ENCODE measurements at regions not wholly inside any gene's neighbourhood (a gene's known extent, or its start where the extent isn't known, plus 50 kb on each side); places are given as distances from the start of the nearest gene placed in this dataset.

DNA sequence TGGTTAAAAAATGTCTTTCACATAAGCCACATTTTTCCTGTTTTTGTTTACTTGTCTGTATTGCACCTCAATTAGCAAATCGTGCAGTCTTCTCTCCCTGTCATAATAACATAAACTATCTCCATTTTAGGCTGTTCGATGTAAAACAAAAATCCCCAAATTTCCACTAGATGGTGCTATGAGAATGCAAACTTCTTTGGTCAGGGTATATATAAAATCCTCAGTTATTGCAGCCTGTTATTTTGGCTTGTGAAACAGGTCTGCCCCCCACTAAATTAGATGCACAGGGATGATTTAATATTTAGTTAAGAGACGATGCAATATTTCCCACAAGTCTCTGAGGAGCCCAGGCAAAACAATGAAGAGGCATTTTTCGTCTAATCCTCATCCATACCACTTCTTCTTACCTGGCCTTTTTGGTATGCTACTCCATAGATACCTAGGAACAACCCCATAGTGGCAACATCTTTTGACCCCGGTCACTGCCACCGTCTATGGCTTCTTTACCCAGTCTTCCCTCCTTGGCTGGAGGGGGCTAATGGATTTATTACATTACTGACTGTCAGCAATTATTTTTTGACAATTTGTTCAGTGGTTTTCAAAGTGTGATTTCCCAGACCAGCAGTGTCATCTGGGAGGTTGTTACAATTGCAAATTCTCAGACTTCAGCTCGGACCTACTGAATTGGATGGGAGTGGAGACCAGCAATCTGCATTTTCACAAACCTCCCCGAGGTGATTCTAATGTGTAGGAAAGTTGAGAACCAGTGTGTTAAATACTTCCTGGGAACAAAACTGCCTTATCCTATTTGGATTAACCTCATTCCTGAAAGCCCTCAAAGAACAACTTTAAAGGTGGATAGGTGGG is 117.4 kb upstream of the CWC22 start:
- DNase-seq, result peak; percentile 64

GRCh38 chr2:180122874-180123273 is 115.8 kb upstream of the CWC22 start:
- DNase-seq, result peak; percentile 28

DNA sequence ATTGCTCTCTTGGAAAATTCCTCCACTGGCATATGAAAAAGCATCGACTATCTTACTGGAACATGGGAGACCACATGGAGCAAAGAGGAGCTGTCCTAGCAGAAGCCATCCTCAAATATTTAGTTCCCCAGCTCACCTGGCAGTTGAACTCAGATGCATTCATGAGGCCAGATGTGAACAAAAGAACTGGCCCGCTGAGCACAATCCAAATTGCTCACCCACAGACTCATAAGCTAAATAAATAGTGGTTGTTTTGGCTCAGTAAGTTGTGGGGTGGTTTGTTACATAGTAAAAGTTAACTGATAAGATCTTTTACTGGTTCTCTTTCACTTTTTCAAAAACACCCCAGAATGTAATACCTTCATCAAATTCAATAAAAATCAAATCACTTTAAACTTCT is 108.6 kb upstream of the CWC22 start:
- DNase-seq, result no peak

GRCh38 chr2:180115269-180115668 is 108.2 kb upstream of the CWC22 start:
- no peak for DNase-seq

GRCh38 chr2:180111901-180112300 is 104.8 kb upstream of the CWC22 start:
- no peak for DNase-seq

- no peak for DNase-seq
Measured at GRCh38 chr2:180110469-180110868, 103.4 kb upstream of the CWC22 start.

- peak; percentile 41 for DNase-seq
Measured at GRCh38 chr2:180101846-180102245, 94.7 kb upstream of the CWC22 start.

DNA sequence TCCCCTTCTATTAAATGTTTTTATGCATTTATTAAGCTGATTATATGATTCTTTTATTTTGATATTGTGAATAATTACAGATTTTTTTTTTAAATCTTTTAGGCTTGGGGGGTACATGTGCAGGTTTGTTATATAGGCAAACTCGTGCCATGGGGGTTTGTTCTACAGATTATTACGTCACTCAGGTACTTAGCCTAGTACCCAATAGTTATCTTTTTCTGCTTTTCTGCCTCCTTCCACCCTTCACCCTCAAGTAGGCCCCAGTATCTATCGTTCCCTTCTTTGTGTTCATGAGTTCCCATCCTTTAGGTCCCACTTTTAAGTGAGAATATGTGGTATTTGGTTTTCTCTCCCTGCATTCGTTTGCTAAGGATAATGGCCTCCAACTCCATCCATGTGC is 92.2 kb upstream of the CWC22 start:
- no peak for DNase-seq

DNA sequence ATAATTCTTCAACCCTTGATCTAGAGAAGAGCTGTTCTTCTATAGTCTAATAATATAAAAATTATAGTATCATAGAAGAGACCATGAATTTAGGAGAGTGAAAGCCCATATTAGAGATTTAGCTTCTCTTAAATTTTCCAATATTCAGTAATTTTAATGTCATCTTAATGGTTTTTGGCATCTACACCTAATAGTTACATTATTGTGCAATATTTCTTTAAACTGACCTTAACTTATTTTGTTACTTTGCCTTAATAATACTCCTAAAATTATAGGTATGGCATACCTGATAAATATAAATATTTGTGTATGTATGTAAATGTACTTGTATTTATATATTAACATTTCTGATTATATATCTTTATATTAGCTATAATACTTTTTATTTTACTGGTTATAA is 78.0 kb upstream of the CWC22 start:
- no peak for DNase-seq

- peak; percentile 20 for DNase-seq
Measured at GRCh38 chr2:180077295-180077906, 70.3 kb upstream of the CWC22 start.

GRCh38 chr2:180075870-180076269 is 68.8 kb upstream of the CWC22 start:
- DNase-seq, result no peak

GRCh38 chr2:180071797-180072196 is 64.7 kb upstream of the CWC22 start:
- DNase-seq, result no peak

DNA sequence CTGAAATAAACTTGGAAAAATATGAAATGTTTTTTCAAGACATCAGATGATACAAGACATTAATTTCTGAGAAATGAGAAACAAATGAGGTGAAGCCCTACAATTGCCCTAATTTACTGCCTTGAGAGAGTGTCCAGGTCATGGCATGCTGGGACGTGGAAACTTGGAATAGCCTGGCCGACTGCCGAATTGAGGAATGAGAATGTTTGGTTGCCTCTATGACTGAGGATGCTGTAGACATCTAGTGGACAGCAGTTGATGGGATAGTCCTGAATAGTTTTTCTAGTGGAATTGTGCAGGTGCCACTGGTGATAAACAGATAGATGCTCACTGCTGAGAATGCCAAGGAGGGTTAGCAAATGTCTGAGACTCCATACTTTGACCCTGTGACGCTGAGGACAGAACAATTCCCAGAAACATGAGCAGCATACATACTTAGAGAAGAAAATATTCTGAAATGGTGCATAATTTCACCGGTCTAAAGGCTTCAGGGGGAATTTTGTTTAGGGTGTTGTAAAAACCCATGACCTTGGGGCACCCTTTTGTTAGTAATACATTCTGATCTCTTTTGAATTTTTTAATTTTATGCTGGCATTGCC is 56.5 kb upstream of the CWC22 start:
- DNase-seq, result no peak

DNA sequence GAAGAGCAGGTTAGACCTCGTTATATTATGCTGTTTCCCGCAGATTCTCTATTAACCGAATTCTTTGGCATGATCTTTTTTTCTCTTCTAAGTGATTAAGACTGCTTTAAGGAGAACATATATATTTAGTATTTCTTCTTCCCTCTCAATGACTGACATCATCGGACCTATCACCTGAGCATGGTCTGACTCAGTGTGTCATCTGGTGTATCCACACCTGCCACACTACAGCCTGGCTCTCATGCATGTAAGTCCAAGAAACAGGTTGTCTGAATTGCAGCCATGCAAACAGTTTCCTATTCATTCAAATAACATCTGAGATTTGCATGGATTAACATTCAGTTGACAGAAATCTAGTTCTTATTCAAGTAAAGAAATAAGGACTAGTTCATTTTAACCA is 55.1 kb upstream of the CWC22 start:
- no peak for DNase-seq

DNA sequence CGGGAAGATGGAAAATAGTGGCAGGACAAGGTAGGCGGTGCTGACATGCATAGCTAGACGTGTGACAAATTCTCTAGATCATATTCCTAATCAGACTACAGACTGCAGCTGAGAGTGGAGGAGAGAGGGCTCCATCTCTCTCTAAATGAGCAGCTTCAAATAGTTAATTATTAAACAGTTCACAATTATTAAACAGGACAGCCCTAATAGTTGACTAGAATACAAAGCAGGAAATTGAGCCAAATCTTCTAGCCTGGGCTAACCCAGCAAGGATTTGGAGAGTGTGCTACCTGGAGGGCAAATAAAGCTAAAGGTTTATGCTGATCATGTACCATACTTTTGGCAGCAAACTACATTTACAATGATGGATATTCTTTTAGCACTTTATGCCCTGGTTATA is 54.4 kb upstream of the CWC22 start:
- no peak for DNase-seq

GRCh38 chr2:180061085-180061484 is 54.0 kb upstream of the CWC22 start:
- no peak for DNase-seq

DNA sequence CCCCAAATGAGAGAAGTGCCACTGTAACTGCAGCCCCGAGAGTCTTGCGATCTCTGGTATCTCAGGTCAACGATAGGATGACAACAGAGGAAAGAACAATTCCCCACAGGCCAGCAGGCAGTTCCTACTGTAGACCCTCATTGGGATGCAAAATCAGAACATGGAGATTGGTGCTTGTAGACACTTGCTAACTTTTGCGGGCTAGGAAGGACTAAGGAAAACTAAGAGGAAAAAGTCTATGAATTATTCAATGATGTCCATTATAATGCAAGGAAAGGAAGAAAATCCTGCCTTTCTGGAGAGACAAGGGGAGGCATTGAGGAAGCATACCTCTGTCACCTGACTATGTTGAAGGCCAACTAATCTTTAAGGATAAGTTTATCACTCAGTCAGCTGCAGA is 51.9 kb upstream of the CWC22 start:
- DNase-seq, result no peak

- DNase-seq, result no peak
Measured at GRCh38 chr2:180057706-180058412, 50.8 kb upstream of the CWC22 start.
